ENCODE measurements at regions not wholly inside any gene's neighbourhood (a gene's known extent, or its start where the extent isn't known, plus 50 kb on each side); places are given as distances from the start of the nearest gene placed in this dataset.

- ChIA-PET CTCF (no interaction called here), POLR2A (ENCODE audit: low non-redundant PET) (no interaction called here)
- H3K27me3 ChIP-seq (replicated peaks; ENCODE audit: insufficient read depth, low read depth, low read length, poor library complexity), result no peaks in the 10 kb centered on the region
- TF ChIP-seq CTCF (conservative IDR thresholded peaks at IDR 0.05; ENCODE audit: low read depth, low read length) (no peak), EZH2 (IDR thresholded peaks at IDR 0.05; ENCODE audit: borderline replicate concordance, low read depth, low read length, poor library complexity, severe bottlenecking) (no peak)
- DNase-seq (ENCODE audit: low spot score), result no peak
- no peaks in the 10 kb centered on the region for H3K9me3 ChIP-seq (ENCODE audit: low read depth, low read length, poor library complexity, severe bottlenecking)
- no peak overlapping the region for H3K4me3 ChIP-seq (ENCODE audit: low read depth, low read length, poor library complexity, severe bottlenecking)
- H3K4me1 ChIP-seq (ENCODE audit: insufficient read depth, low read length, poor library complexity, severe bottlenecking), result no peaks in the 10 kb centered on the region
- no TSS peak for BruUV-seq (replicated peaks)
- intact Hi-C loops (cut with micrococcal nuclease; ENCODE audit: unreplicated experiment), result no loop called here
- no peaks in the 10 kb centered on the region for H3K36me3 ChIP-seq (ENCODE audit: insufficient read depth, low read length, poor library complexity, severe bottlenecking)
- H3K27ac ChIP-seq (ENCODE audit: low read depth, low read length, poor library complexity, severe bottlenecking), result no peak overlapping the region
These were observed 254.7 kb downstream of the SOX2 start for GRCh38 chr3:181966393-181966792.

- POLR2A ChIA-PET (ENCODE audit: low non-redundant PET), result no interaction called here
- CTCF ChIA-PET, result interaction anchor here (0.7 kb wide), 1 partner anchor 26 kb away, joined by 4 read pairs; no protein-coding TSS in a partner anchor
- H3K36me3 ChIP-seq (ENCODE audit: insufficient read depth, low read length, poor library complexity, severe bottlenecking), result no peaks in the 10 kb centered on the region
These were observed 258.2 kb downstream of the SOX2 start for GRCh38 chr3:181969925-181970324.

GRCh38 chr3:181971424-181971823 lies 259.7 kb downstream of the SOX2 start:
- BruUV-seq (replicated peaks), result no TSS peak
- H3K27me3 ChIP-seq (replicated peaks; ENCODE audit: insufficient read depth, low read depth, low read length, poor library complexity), result no peaks in the 10 kb centered on the region
- ChIA-PET CTCF (no interaction called here), POLR2A (ENCODE audit: low non-redundant PET) (no interaction called here)
- intact Hi-C loops (cut with micrococcal nuclease; ENCODE audit: unreplicated experiment), result no loop called here
- H3K4me3 ChIP-seq (ENCODE audit: low read depth, low read length, poor library complexity, severe bottlenecking), result no peak overlapping the region
- H3K36me3 ChIP-seq (ENCODE audit: insufficient read depth, low read length, poor library complexity, severe bottlenecking), result no peaks in the 10 kb centered on the region
- H3K27ac ChIP-seq (ENCODE audit: low read depth, low read length, poor library complexity, severe bottlenecking), result no peak overlapping the region
- no peak for DNase-seq (ENCODE audit: low spot score)
- H3K9me3 ChIP-seq (ENCODE audit: low read depth, low read length, poor library complexity, severe bottlenecking), result no peaks in the 10 kb centered on the region
- TF ChIP-seq CTCF (conservative IDR thresholded peaks at IDR 0.05; ENCODE audit: low read depth, low read length) (no peak), EZH2 (IDR thresholded peaks at IDR 0.05; ENCODE audit: borderline replicate concordance, low read depth, low read length, poor library complexity, severe bottlenecking) (no peak)
- H3K4me1 ChIP-seq (ENCODE audit: insufficient read depth, low read length, poor library complexity, severe bottlenecking), result no peaks in the 10 kb centered on the region

More at GRCh38 chr3:181969925-181970324, 258.2 kb downstream of the SOX2 start:
- H3K9me3 ChIP-seq (ENCODE audit: low read depth, low read length, poor library complexity, severe bottlenecking), result no peaks in the 10 kb centered on the region
- H3K4me1 ChIP-seq (ENCODE audit: insufficient read depth, low read length, poor library complexity, severe bottlenecking), result no peaks in the 10 kb centered on the region
- H3K27me3 ChIP-seq (replicated peaks; ENCODE audit: insufficient read depth, low read depth, low read length, poor library complexity), result no peaks in the 10 kb centered on the region
- H3K4me3 ChIP-seq (ENCODE audit: low read depth, low read length, poor library complexity, severe bottlenecking), result no peak overlapping the region
- DNase-seq (ENCODE audit: low spot score), result no peak
- intact Hi-C loops (cut with micrococcal nuclease; ENCODE audit: unreplicated experiment), result no loop called here
- H3K27ac ChIP-seq (ENCODE audit: low read depth, low read length, poor library complexity, severe bottlenecking), result no peak overlapping the region
- no TSS peak for BruUV-seq (replicated peaks)
- TF ChIP-seq EZH2 (IDR thresholded peaks at IDR 0.05; ENCODE audit: borderline replicate concordance, low read depth, low read length, poor library complexity, severe bottlenecking) (no peak), CTCF (conservative IDR thresholded peaks at IDR 0.05; ENCODE audit: low read depth, low read length) (no peak)
